Vagina (tissue), 2 donors: ENCODE measurements at regions not wholly inside any gene's neighbourhood (a gene's known extent, or its start where the extent isn't known, plus 50 kb on each side); places are given as distances from the start of the nearest gene placed in this dataset.

Source experiments
- DNase-seq, 2 donors: peaks; one replicate each; pipeline ENCODE4 v3.0.0-alpha.2; 2017; ENCODE audit errors: extremely low spot score in 2 of 2
- H3K27ac ChIP-seq: fragments of 200-600 bp; sonication (generic); one replicate; pipeline ENCODE4 v1.5.1; 2019
- H3K27me3 ChIP-seq: fragments of 200-600 bp; sonication (generic); one replicate; pipeline ENCODE4 v1.5.1; 2019
- H3K36me3 ChIP-seq, 2 donors: fragments of 200-600 bp; sonication (generic); one replicate each; pipeline ENCODE4 v1.5.1; 2017 to 2019
- H3K4me1 ChIP-seq: fragments of 200-600 bp; sonication (generic); one replicate; pipeline ENCODE4 v1.5.1; 2019
- H3K4me3 ChIP-seq, 2 donors: fragments of 200-600 bp; sonication (generic); 1 replicate in 1 of 2; 2 replicates in 1 of 2; pipeline ENCODE4 v1.5.1; 2016 to 2019
- H3K9me3 ChIP-seq: fragments of 200-600 bp; sonication (generic); one replicate; pipeline ENCODE4 v1.5.1; 2019
- POLR2A ChIP-seq, 2 donors: fragments of 450-650 bp; IDR thresholded peaks; one replicate each; pipeline ENCODE4 v1.6.1; 2017; ENCODE audit warnings: antibody characterized with exemption in 2 of 2, mild to moderate bottlenecking in 2 of 2, moderate library complexity in 2 of 2
- POLR2AphosphoS5 ChIP-seq, 2 donors: sonication (generic); formaldehyde crosslinking; IDR thresholded peaks; one replicate each; pipeline ENCODE4 v1.9.0; 2017; ENCODE audit warnings: antibody characterized with exemption in 2 of 2, mild to moderate bottlenecking in 2 of 2, low read depth in 1 of 2; ENCODE audit not compliant: insufficient read depth in 1 of 2
- intact Hi-C: fragments of 100-400 bp; cut with DNase I; formaldehyde crosslinking; loops from one replicate; pipeline ENCODE4 v1.15.1; 2023
- TF ChIP-seq, protein P1 (sequence below), 3 experiments: fragments of 450-650 bp in 2 of 3; fragments of 200-600 bp in 1 of 3; sonication (generic) in 1 of 3; IDR thresholded peaks; one replicate each; pipeline ENCODE4 v1.5.1; 2017 to 2019; ENCODE audit warnings: antibody characterized with exemption in 3 of 3, mild to moderate bottlenecking in 2 of 3, moderate library complexity in 2 of 3

DNA sequence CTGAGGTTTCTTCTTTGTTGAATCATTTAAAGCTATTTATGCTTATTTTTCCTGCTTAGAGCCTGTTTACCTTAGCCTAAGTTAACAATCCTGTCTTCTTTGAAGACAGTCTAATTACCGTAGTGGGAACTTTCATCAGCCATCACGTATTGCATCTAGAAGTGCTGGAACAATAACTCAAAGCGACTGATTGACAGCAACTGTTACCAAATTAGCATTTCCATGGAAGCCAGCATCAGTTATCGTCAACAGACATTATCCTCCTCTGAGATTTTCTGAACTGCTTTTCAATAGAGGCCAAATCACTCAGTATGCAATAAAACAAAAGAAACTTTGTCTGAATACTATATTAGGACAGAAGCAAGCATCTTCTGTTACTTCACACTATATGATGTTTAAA, 433.3 kb upstream of the SLITRK1 start:
- H3K27ac ChIP-seq = no peak overlapping the region
- no peaks in the 10 kb centered on the region for H3K9me3 ChIP-seq
- intact Hi-C loops = no loop called here
- no peaks in the 10 kb centered on the region for H3K27me3 ChIP-seq
- no peaks in the 10 kb centered on the region for H3K36me3 ChIP-seq
- DNase-seq = no peak
- H3K4me1 ChIP-seq = no peaks in the 10 kb centered on the region
- no peak for TF ChIP-seq POLR2AphosphoS5 (IDR thresholded peaks at IDR 0.05; ENCODE audit: insufficient read depth in 1 of 2, low read depth in 1 of 2)
- TF ChIP-seq, protein P1, sequence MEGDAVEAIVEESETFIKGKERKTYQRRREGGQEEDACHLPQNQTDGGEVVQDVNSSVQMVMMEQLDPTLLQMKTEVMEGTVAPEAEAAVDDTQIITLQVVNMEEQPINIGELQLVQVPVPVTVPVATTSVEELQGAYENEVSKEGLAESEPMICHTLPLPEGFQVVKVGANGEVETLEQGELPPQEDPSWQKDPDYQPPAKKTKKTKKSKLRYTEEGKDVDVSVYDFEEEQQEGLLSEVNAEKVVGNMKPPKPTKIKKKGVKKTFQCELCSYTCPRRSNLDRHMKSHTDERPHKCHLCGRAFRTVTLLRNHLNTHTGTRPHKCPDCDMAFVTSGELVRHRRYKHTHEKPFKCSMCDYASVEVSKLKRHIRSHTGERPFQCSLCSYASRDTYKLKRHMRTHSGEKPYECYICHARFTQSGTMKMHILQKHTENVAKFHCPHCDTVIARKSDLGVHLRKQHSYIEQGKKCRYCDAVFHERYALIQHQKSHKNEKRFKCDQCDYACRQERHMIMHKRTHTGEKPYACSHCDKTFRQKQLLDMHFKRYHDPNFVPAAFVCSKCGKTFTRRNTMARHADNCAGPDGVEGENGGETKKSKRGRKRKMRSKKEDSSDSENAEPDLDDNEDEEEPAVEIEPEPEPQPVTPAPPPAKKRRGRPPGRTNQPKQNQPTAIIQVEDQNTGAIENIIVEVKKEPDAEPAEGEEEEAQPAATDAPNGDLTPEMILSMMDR (IDR thresholded peaks at IDR 0.05) = no peak
- no peak for TF ChIP-seq POLR2A (IDR thresholded peaks at IDR 0.05)
- H3K4me3 ChIP-seq = no peak overlapping the region

DNA sequence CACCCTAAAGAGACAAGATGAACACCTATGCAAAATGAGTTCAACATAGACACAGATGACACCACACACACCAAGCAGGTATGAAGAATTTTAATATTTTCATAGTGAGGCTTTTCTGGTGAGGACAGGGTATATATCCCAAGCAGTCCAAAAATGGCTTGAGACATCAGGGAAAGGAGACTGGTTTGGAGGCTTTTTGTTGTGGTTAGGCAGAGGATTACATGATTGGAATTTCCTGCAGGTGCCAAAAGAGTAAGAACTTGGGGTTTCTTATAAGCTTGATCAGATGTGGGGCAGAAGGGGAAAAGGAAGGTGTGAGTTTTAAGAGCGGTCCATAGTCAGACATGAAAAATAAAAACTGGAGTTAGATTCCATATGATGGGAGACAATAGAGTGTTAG, 420.8 kb upstream of the SLITRK1 start:
- TF ChIP-seq, protein P1 (IDR thresholded peaks at IDR 0.05) = no peak
- no peak for TF ChIP-seq POLR2A (IDR thresholded peaks at IDR 0.05)
- no peak for TF ChIP-seq POLR2AphosphoS5 (IDR thresholded peaks at IDR 0.05; ENCODE audit: insufficient read depth in 1 of 2, low read depth in 1 of 2)
- Histone ChIP-seq H3K27ac (no peak overlapping the region), H3K27me3 (no peaks in the 10 kb centered on the region), H3K4me1 (no peaks in the 10 kb centered on the region), H3K9me3 (no peaks in the 10 kb centered on the region), H3K4me3 (no peak overlapping the region), H3K36me3 (no peaks in the 10 kb centered on the region)
- no peak for DNase-seq
- intact Hi-C loops = no loop called here

DNA sequence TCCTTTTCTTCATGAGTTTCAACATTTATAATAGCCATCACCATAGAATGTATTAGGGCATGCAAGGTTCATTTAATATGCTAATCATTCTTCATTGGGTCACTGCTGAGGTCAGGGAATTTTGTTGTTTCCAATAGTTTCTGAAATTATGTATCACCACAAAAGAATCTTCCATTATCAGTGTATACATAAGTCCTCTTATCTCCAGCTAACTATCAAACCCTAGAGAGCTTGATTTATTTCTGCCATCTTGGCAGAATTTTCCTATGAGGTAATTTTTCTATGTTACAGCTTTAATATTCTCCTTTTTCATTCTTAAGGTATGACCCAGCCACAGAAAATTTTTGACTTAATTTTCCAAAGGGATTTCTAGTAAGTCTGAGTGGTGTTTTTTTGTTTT, 415.0 kb upstream of the SLITRK1 start:
- H3K36me3 ChIP-seq = no peaks in the 10 kb centered on the region
- intact Hi-C loops = no loop called here
- no peaks in the 10 kb centered on the region for H3K9me3 ChIP-seq
- no peak overlapping the region for H3K4me3 ChIP-seq
- no peaks in the 10 kb centered on the region for H3K27me3 ChIP-seq
- H3K27ac ChIP-seq = no peak overlapping the region
- no peaks in the 10 kb centered on the region for H3K4me1 ChIP-seq
- no peak for DNase-seq
- TF ChIP-seq, protein P1 (IDR thresholded peaks at IDR 0.05) = no peak
- TF ChIP-seq POLR2AphosphoS5 (IDR thresholded peaks at IDR 0.05; ENCODE audit: insufficient read depth in 1 of 2, low read depth in 1 of 2) (no peak), POLR2A (IDR thresholded peaks at IDR 0.05) (no peak)

DNA sequence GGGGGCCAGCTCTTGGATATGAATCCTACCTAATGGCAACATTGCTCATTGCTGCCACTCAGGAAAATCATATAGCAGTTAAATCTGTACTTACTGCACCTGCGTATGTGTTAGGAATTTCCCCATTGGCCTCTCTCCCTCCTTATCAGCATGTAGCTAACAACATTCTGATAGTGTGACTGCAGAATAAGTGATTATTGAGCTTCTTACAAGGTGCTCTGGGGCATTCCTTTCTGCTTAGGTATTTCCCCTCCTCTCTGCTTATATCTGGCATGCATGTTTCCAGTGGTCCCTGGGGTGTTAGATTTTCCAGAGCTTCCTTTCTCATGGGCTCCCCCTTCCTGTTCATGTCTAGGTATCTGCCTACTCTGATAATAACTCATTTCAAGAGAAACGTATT, 414.1 kb upstream of the SLITRK1 start:
- Histone ChIP-seq H3K4me3 (no peak overlapping the region), H3K27ac (no peak overlapping the region), H3K4me1 (no peaks in the 10 kb centered on the region), H3K9me3 (no peaks in the 10 kb centered on the region), H3K27me3 (no peaks in the 10 kb centered on the region), H3K36me3 (no peaks in the 10 kb centered on the region)
- no peak for TF ChIP-seq POLR2AphosphoS5 (IDR thresholded peaks at IDR 0.05; ENCODE audit: insufficient read depth in 1 of 2, low read depth in 1 of 2)
- TF ChIP-seq POLR2A (IDR thresholded peaks at IDR 0.05) = no peak
- TF ChIP-seq, protein P1 (IDR thresholded peaks at IDR 0.05) = no peak
- intact Hi-C loops = no loop called here
- DNase-seq = no peak

DNA sequence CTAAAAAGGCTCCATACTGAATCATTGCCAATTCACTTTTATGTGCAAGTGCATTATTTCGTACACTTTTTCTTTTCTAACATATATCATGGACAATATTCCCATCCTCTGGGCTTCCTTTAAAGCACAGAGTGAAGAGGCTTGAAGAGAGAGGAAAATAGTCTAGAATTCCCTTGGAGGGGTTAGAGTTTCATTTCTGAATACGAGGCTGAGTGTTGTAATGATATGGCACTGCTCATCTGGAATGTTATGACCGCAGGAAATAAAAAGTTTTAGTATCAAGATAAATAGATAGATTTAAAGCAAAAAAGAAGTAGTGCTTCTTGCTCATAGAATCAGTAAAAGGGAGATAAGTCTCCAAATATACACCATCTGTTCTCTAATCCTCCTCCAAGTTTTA, 412.3 kb upstream of the SLITRK1 start:
- TF ChIP-seq POLR2AphosphoS5 (IDR thresholded peaks at IDR 0.05; ENCODE audit: insufficient read depth in 1 of 2, low read depth in 1 of 2) (no peak), POLR2A (IDR thresholded peaks at IDR 0.05) (no peak)
- TF ChIP-seq, protein P1 (IDR thresholded peaks at IDR 0.05) = no peak
- intact Hi-C loops = no loop called here
- H3K36me3 ChIP-seq = no peaks in the 10 kb centered on the region
- no peaks in the 10 kb centered on the region for H3K4me1 ChIP-seq
- DNase-seq = no peak
- H3K27me3 ChIP-seq = no peaks in the 10 kb centered on the region
- no peaks in the 10 kb centered on the region for H3K9me3 ChIP-seq
- H3K27ac ChIP-seq = no peak overlapping the region
- H3K4me3 ChIP-seq = no peak overlapping the region
